Left ventricle myocardium inferior (tissue), 1 donor: ENCODE measurements at regions not wholly inside any gene's neighbourhood (a gene's known extent, or its start where the extent isn't known, plus 50 kb on each side); places are given as distances from the start of the nearest gene placed in this dataset.

Source experiments
- DNase-seq: peaks from one replicate; pipeline ENCODE4 v3.0.0-alpha.2; 2020
- H3K27ac ChIP-seq: fragments of 200-600 bp; replicated peaks from 2 replicates; pipeline ENCODE4 v1.8.0; 2021
- H3K27me3 ChIP-seq: fragments of 200-600 bp; 2 replicates; pipeline ENCODE4 v1.8.0; 2021; ENCODE audit warnings: low read depth
- H3K36me3 ChIP-seq: fragments of 200-600 bp; 2 replicates; pipeline ENCODE4 v1.8.0; 2021
- H3K4me1 ChIP-seq: fragments of 200-600 bp; 2 replicates; pipeline ENCODE4 v1.8.0; 2021
- H3K4me3 ChIP-seq: fragments of 200-600 bp; 2 replicates; pipeline ENCODE4 v1.8.0; 2021; ENCODE audit warnings: mild to moderate bottlenecking, moderate library complexity
- H3K9me3 ChIP-seq: fragments of 200-600 bp; replicated peaks from 2 replicates; pipeline ENCODE4 v1.8.0; 2021
- CTCF ChIP-seq: fragments of 200-600 bp; IDR thresholded peaks from 2 replicates; pipeline ENCODE4 v1.8.0; 2021; ENCODE audit warnings: antibody characterized with exemption, mild to moderate bottlenecking, borderline replicate concordance
- intact Hi-C: fragments of 100-400 bp; cut with micrococcal nuclease; formaldehyde crosslinking; loops from one replicate; pipeline ENCODE4 v1.11.0; 2022
- donor health status: DM: no; HTN: yes; CAD: no; lungs with severe emphysema.

- Histone ChIP-seq H3K27ac (no peak overlapping the region), H3K27me3 (no peaks in the 10 kb centered on the region), H3K36me3 (no peaks in the 10 kb centered on the region), H3K4me1 (no peaks in the 10 kb centered on the region), H3K9me3 (peaks cover 8% of the 10 kb centered on the region), H3K4me3 (no peak overlapping the region)
- DNase-seq: no peak
- intact Hi-C loops: no loop called here
- no peak for TF ChIP-seq CTCF
Measured at GRCh38 chr2:188720811-188721605, 253.2 kb upstream of the COL3A1 start.

- H3K4me3 ChIP-seq: no peak overlapping the region
- peaks cover 3% of the 10 kb centered on the region for H3K9me3 ChIP-seq
- intact Hi-C loops: no loop called here
- TF ChIP-seq CTCF: no peak
- H3K27ac ChIP-seq: no peak overlapping the region
- no peaks in the 10 kb centered on the region for H3K4me1 ChIP-seq
- H3K27me3 ChIP-seq: no peaks in the 10 kb centered on the region
- H3K36me3 ChIP-seq: no peaks in the 10 kb centered on the region
- DNase-seq: no peak
Measured at GRCh38 chr2:188721784-188722183, 252.4 kb upstream of the COL3A1 start.

- Histone ChIP-seq H3K27ac (no peak overlapping the region), H3K27me3 (no peaks in the 10 kb centered on the region), H3K4me1 (no peaks in the 10 kb centered on the region), H3K9me3 (no peaks in the 10 kb centered on the region), H3K36me3 (no peaks in the 10 kb centered on the region), H3K4me3 (no peak overlapping the region)
- intact Hi-C loops: no loop called here
- TF ChIP-seq CTCF: no peak
- no peak for DNase-seq
Measured at GRCh38 chr2:188725746-188726360, 248.3 kb upstream of the COL3A1 start.

GRCh38 chr2:188726626-188727247, 247.4 kb upstream of the COL3A1 start:
- intact Hi-C loops: no loop called here
- no peak for DNase-seq
- no peaks in the 10 kb centered on the region for H3K4me1 ChIP-seq
- no peaks in the 10 kb centered on the region for H3K27me3 ChIP-seq
- no peak overlapping the region for H3K27ac ChIP-seq
- no peaks in the 10 kb centered on the region for H3K9me3 ChIP-seq
- no peak overlapping the region for H3K4me3 ChIP-seq
- H3K36me3 ChIP-seq: no peaks in the 10 kb centered on the region
- no peak for TF ChIP-seq CTCF

GRCh38 chr2:188727846-188728245, 246.3 kb upstream of the COL3A1 start:
- no peak for TF ChIP-seq CTCF
- intact Hi-C loops: no loop called here
- no peak for DNase-seq
- H3K4me1 ChIP-seq: no peaks in the 10 kb centered on the region
- no peaks in the 10 kb centered on the region for H3K36me3 ChIP-seq
- H3K27me3 ChIP-seq: no peaks in the 10 kb centered on the region
- no peak overlapping the region for H3K27ac ChIP-seq
- H3K9me3 ChIP-seq: no peaks in the 10 kb centered on the region
- no peak overlapping the region for H3K4me3 ChIP-seq
